ENCODE measurements at regions not wholly inside any gene's neighbourhood (a gene's known extent, or its start where the extent isn't known, plus 50 kb on each side); places are given as distances from the start of the nearest gene placed in this dataset.

DNA sequence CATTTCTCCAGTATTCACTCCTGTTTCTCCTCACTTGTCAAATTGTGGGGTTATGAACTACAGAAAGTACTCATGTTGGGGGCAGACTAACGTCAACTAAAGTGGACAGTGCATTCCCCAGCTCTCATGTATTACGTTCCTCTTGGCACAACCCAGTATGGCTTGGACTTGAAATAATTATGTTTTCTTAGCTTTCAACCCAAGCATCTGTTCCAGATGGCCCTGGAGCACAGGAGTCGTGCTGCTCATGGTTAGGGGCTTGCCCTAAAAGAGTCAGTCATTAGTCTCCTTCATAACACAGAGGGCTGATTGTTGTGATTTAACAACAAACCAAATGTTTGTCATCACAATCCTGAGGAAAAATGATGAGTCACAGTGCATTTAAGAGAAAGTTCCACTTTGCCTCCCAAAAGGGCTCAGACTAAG, 154.4 kb downstream of the RPAP3 start:
- intact Hi-C loops (cut with micrococcal nuclease; ENCODE audit: unreplicated experiment) (no loop called here), in situ Hi-C loops (cut with MboI) (no loop called here)
- H3K4me3 ChIP-seq: no peak overlapping the region
- ChIA-PET RAD21 (ENCODE audit: unreplicated experiment) (no interaction called here), SMC1A (ENCODE audit: uncharacterized antibody, unreplicated experiment) (no interaction called here), POLR2A (no interaction called here), CTCF (no interaction called here)
- no peak overlapping the region for H3K4me2 ChIP-seq (ENCODE audit: control insufficient read depth, insufficient read depth)
- no peaks in the 10 kb centered on the region for H3K79me2 ChIP-seq (ENCODE audit: control insufficient read depth, insufficient read depth, low read length)
- H4K20me1 ChIP-seq (ENCODE audit: control insufficient read depth, insufficient read depth): no peaks in the 10 kb centered on the region
- FAIRE-seq: no peak
- no peaks in the 10 kb centered on the region for H3K4me1 ChIP-seq (ENCODE audit: control insufficient read depth, insufficient read depth, low read length)
- TF ChIP-seq, protein P1, sequence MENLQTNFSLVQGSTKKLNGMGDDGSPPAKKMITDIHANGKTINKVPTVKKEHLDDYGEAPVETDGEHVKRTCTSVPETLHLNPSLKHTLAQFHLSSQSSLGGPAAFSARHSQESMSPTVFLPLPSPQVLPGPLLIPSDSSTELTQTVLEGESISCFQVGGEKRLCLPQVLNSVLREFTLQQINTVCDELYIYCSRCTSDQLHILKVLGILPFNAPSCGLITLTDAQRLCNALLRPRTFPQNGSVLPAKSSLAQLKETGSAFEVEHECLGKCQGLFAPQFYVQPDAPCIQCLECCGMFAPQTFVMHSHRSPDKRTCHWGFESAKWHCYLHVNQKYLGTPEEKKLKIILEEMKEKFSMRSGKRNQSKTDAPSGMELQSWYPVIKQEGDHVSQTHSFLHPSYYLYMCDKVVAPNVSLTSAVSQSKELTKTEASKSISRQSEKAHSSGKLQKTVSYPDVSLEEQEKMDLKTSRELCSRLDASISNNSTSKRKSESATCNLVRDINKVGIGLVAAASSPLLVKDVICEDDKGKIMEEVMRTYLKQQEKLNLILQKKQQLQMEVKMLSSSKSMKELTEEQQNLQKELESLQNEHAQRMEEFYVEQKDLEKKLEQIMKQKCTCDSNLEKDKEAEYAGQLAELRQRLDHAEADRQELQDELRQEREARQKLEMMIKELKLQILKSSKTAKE (IDR thresholded peaks at IDR 0.05; ENCODE audit: low read depth, poor library complexity, severe bottlenecking): no peak
- no peak for TF ChIP-seq ZNF207 (IDR thresholded peaks at IDR 0.05; ENCODE audit: borderline replicate concordance)
- TF ChIP-seq EED (IDR thresholded peaks at IDR 0.05; ENCODE audit: low read depth): no peak
- WGBS (ENCODE audit: insufficient coverage, insufficient replicate concordance, low lambda C conversion rate, missing lambda C conversion rate): 13% methylated on average over 3 of the region's 3 CpGs
- no peaks in the 10 kb centered on the region for H3K27me3 ChIP-seq (replicated peaks in 1 of 2; ENCODE audit: control insufficient read depth in 2 of 2, insufficient read depth in 2 of 2, low read length in 1 of 2)
- no peaks in the 10 kb centered on the region for H3K36me3 ChIP-seq (ENCODE audit: control insufficient read depth in 2 of 2, insufficient read depth in 2 of 2, low read length in 1 of 2)
- ATAC-seq: no peak
- no peak for DNase-seq (ENCODE audit: low read depth, low spot score)
- BruUV-seq (replicated peaks): no TSS peak
- H2AFZ ChIP-seq (ENCODE audit: control insufficient read depth, low read depth, low read length): no peak overlapping the region
- no peak overlapping the region for H3K27ac ChIP-seq (ENCODE audit: control insufficient read depth, insufficient read depth)
- peaks cover 2% of the 10 kb centered on the region; the same call in 2 of the 3 replicates for H3K9me3 ChIP-seq (replicated peaks; ENCODE audit: control insufficient read depth, insufficient read depth, low read length)
- no peak overlapping the region for H3K9ac ChIP-seq (ENCODE audit: control insufficient read depth, insufficient read depth, low read length)

DNA sequence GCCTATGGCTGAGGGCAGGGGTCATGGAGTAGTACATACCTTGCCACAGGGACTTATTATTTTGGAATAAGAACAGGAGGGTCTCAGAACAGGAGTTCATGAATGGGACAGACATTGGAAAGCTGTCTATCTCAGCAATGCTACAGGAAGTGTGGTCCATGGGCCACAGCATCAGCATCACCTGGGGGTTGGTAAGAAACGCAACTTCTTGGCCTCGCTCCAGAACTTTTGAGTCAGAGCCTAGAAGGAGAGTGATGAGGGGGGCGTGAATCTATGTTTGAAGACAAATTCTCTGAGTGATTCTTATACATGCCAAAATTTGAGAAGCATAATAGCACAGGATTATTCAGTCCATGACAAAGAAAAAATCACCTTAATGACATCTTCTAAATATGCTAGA, 156.6 kb downstream of the RPAP3 start:
- no TSS peak for BruUV-seq (replicated peaks)
- SMC1A ChIA-PET (ENCODE audit: uncharacterized antibody, unreplicated experiment): no interaction called here
- intact Hi-C loops (cut with micrococcal nuclease; ENCODE audit: unreplicated experiment) (no loop called here), in situ Hi-C loops (cut with MboI) (no loop called here)
- no peaks in the 10 kb centered on the region for H4K20me1 ChIP-seq (ENCODE audit: control insufficient read depth, insufficient read depth)
- no peak for ATAC-seq
- no peaks in the 10 kb centered on the region; the same call in 1 of the 2 replicates for H3K4me1 ChIP-seq (ENCODE audit: control insufficient read depth, insufficient read depth, low read length)
- TF ChIP-seq TCF3 (IDR thresholded peaks at IDR 0.05; ENCODE audit: borderline replicate concordance, insufficient read depth, low read depth, low read length) (no peak), FOS (IDR thresholded peaks at IDR 0.05; ENCODE audit: borderline replicate concordance, extremely low read depth, insufficient read length) (no peak), GATAD2B (conservative IDR thresholded peaks at IDR 0.05; ENCODE audit: low read depth) (no peak)
- FAIRE-seq: no peak
- no peak overlapping the region for H2AFZ ChIP-seq (ENCODE audit: control insufficient read depth, low read depth, low read length)
- WGBS (ENCODE audit: insufficient coverage, insufficient replicate concordance, low lambda C conversion rate, missing lambda C conversion rate): 5% methylated on average over 3 of the region's 3 CpGs
- POLR2A ChIA-PET: no interaction called here
- H3K9ac ChIP-seq (ENCODE audit: control insufficient read depth, insufficient read depth, low read length): no peak overlapping the region
- no peak overlapping the region for H3K4me3 ChIP-seq
- H3K4me2 ChIP-seq (ENCODE audit: control insufficient read depth, insufficient read depth): no peak overlapping the region
- CTCF ChIA-PET: no interaction called here
- H3K36me3 ChIP-seq (ENCODE audit: control insufficient read depth in 2 of 2, insufficient read depth in 2 of 2, low read length in 1 of 2): no peaks in the 10 kb centered on the region
- H3K9me3 ChIP-seq (replicated peaks; ENCODE audit: control insufficient read depth, insufficient read depth, low read length): peaks cover 2% of the 10 kb centered on the region; the same call in 2 of the 3 replicates
- H3K27ac ChIP-seq (ENCODE audit: control insufficient read depth, insufficient read depth): no peak overlapping the region
- DNase-seq (ENCODE audit: low read depth, low spot score): no peak
- no peaks in the 10 kb centered on the region for H3K27me3 ChIP-seq (replicated peaks in 1 of 2; ENCODE audit: control insufficient read depth in 2 of 2, insufficient read depth in 2 of 2, low read length in 1 of 2)
- RAD21 ChIA-PET (ENCODE audit: unreplicated experiment): no interaction called here
- H3K79me2 ChIP-seq (ENCODE audit: control insufficient read depth, insufficient read depth, low read length): no peaks in the 10 kb centered on the region

Data from GM12878 (cell line).